ENCODE measurements at regions not wholly inside any gene's neighbourhood (a gene's known extent, or its start where the extent isn't known, plus 50 kb on each side); places are given as distances from the start of the nearest gene placed in this dataset.

DNA sequence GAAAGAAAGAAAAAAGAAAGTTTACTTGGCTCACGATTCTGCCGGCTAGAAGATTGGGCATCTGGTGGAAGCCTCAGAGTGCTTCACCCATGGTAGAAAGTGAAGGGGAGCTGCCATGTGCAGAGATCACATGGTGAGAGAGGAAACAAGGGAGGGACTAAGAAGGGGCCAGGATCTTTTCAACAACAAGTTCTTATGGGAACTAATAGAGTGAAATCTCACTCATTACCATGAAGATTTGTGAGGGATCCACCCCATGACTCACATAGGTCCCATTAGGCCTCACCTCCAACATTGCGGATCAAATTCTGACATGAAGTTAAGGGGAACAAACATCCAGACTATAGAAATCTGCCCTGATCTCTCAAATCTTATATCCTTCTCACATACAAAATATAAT, 61.3 kb upstream of the UGT8 start:
- Histone ChIP-seq H3K9me3 (replicated peaks; ENCODE audit: control insufficient read depth, low read depth, low read length) (no peaks in the 10 kb centered on the region), H3K4me3 (ENCODE audit: low read length) (no peak overlapping the region), H3K4me1 (ENCODE audit: control insufficient read depth, insufficient read depth, low read length) (no peaks in the 10 kb centered on the region), H3K27ac (ENCODE audit: low read length) (no peak overlapping the region), H3K27me3 (ENCODE audit: control insufficient read depth, insufficient read depth, low read length) (no peaks in the 10 kb centered on the region), H3K36me3 (ENCODE audit: control insufficient read depth, insufficient read depth, low read length) (no peaks in the 10 kb centered on the region)
- no peak for DNase-seq
- WGBS (ENCODE audit: insufficient coverage): 81% methylated on average over 3 of the region's 3 CpGs

DNA sequence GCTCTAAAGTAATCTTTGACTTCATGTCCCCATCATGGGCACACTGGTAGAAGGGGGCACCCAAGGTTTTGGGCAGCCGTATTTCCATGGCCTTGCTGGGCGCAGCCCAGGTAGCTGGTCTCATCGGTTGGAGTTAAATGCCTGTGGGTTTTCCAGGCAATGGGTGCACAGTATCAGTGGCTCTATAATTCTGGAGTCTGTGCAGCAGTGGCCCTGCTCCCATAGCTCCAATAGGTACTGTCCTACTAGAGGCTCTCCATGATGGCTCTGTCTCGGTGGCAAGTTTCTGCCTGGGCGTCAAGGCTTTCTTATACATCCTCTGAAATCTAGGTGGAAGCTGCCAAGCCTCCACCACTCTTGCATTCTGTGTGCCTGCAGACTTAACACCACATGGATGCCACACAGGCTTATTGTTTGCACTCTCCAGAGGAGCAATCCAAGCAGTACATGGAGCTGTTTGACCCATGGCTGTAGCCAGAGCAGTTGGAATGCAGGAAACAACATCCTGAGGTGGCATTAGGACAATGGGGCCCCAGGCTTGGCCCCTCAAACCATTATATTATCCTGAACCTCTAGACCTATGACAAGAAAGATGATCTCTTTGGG, 60.5 kb upstream of the UGT8 start:
- no peaks in the 10 kb centered on the region for H3K36me3 ChIP-seq (ENCODE audit: control insufficient read depth, insufficient read depth, low read length)
- 64% methylated on average over 5 of the region's 5 CpGs for WGBS (ENCODE audit: insufficient coverage)
- DNase-seq: no peak

DNA sequence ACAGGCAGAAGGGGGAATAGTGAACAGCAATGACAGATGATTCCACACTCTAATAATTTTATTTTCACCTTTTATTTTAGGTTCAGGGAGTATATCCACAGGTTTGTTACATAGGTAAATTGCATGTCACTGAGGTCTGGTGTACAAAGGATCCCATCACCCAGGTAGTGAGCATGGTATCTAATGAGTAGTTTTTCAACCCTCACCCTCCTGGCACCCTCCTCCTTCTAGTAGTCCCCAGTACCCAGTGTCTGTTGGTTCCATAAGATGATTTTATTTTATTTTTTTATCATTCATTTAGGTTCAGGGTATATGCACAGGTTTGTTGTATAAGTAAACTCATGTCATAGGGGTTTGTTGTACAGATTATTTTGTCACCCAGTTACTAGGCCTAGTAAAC, 58.6 kb upstream of the UGT8 start:
- no peaks in the 10 kb centered on the region for H3K27me3 ChIP-seq (ENCODE audit: control insufficient read depth, insufficient read depth, low read length)
- no peaks in the 10 kb centered on the region for H3K9me3 ChIP-seq (replicated peaks; ENCODE audit: control insufficient read depth, low read depth, low read length)
- no peak overlapping the region for H3K27ac ChIP-seq (ENCODE audit: low read length)
- no peaks in the 10 kb centered on the region for H3K4me1 ChIP-seq (ENCODE audit: control insufficient read depth, insufficient read depth, low read length)
- no peaks in the 10 kb centered on the region for H3K36me3 ChIP-seq (ENCODE audit: control insufficient read depth, insufficient read depth, low read length)
- H3K4me3 ChIP-seq (ENCODE audit: low read length): no peak overlapping the region
- no peak for DNase-seq

More for the DNA sequence above, 60.5 kb upstream of the UGT8 start:
- Histone ChIP-seq H3K4me3 (ENCODE audit: low read length) (no peak overlapping the region), H3K9me3 (replicated peaks; ENCODE audit: control insufficient read depth, low read depth, low read length) (no peaks in the 10 kb centered on the region), H3K27me3 (ENCODE audit: control insufficient read depth, insufficient read depth, low read length) (no peaks in the 10 kb centered on the region), H3K4me1 (ENCODE audit: control insufficient read depth, insufficient read depth, low read length) (no peaks in the 10 kb centered on the region), H3K27ac (ENCODE audit: low read length) (no peak overlapping the region)

DNA sequence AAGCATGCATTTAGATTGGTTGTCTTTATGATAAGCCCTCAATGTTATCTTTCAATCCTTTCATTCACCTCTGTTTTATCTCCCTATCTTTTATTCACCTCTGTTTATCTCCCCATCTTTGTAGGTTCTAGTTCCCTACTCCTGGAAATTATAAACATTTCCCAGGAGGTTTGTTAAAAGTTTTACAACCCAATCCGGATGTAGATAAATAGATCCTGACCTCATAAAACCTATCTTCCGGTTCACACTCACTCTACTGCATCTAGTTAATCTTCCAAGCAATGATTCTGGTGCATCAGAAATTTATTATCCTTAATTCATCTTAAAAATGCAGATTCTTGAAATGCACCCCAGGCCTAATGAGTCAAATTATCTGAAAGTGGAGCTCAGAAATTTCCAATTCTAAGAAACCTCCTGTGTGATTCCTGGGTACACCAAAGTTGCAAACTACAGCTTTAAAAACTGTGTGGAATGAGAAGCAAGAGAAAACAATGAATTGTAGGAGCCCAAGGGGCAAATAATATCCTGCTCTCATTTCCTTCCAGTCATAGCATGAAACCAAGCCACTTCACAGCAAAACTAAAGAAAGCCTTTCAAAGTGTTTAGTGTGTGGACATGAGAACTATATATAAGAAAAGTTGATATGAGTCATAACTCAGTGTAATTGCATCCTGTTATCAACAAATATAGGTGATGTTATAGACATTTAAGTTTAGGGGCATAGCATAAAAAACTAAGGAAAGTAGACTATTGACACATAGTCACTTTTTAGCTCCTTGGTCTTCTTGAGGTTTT, 51.1 kb upstream of the UGT8 start:
- no peaks in the 10 kb centered on the region for H3K27me3 ChIP-seq (ENCODE audit: control insufficient read depth, insufficient read depth, low read length)
- no peaks in the 10 kb centered on the region for H3K36me3 ChIP-seq (ENCODE audit: control insufficient read depth, insufficient read depth, low read length)
- H3K27ac ChIP-seq (ENCODE audit: low read length): no peak overlapping the region
- no CpG with 5 or more reads among the region's 2 CpGs for WGBS (ENCODE audit: insufficient coverage)
- H3K4me1 ChIP-seq (ENCODE audit: control insufficient read depth, insufficient read depth, low read length): no peaks in the 10 kb centered on the region
- no peak for DNase-seq
- H3K9me3 ChIP-seq (replicated peaks; ENCODE audit: control insufficient read depth, low read depth, low read length): no peaks in the 10 kb centered on the region
- H3K4me3 ChIP-seq (ENCODE audit: low read length): no peak overlapping the region
